ENCODE measurements at regions not wholly inside any gene's neighbourhood (a gene's known extent, or its start where the extent isn't known, plus 50 kb on each side); places are given as distances from the start of the nearest gene placed in this dataset.
A peak's percentile ranks its signal among the peaks of the same experiment; 100 is the strongest.

GRCh38 chr3:23071296-23071695 lies 131.8 kb upstream of the UBE2E2 start (continued):
- TF ChIP-seq ZNF837 (tag by site-specific recombination; IDR thresholded peaks at IDR 0.05) (no peak), ZNF645 (tag by site-specific recombination; IDR thresholded peaks at IDR 0.05) (no peak), ZNF366 (tag by site-specific recombination; conservative IDR thresholded peaks at IDR 0.05) (no peak), SALL2 (tag by site-specific recombination; IDR thresholded peaks at IDR 0.05; ENCODE audit: borderline replicate concordance) (no peak), PRDM2 (tag by site-specific recombination; IDR thresholded peaks at IDR 0.05; ENCODE audit: borderline replicate concordance) (no peak)

GRCh38 chr3:23071758-23072157 lies 131.4 kb upstream of the UBE2E2 start:
- H3K36me3 ChIP-seq (ENCODE audit: control insufficient read depth in 2 of 2, insufficient read depth in 1 of 2, low read length in 2 of 2): no peaks in the 10 kb centered on the region
- TF ChIP-seq TSHZ1 (tag by site-specific recombination; IDR thresholded peaks at IDR 0.05; ENCODE audit: borderline replicate concordance) (no peak), ZFHX2 (tag by site-specific recombination; conservative IDR thresholded peaks at IDR 0.05) (0 out of 2 replicates have a peak, but pooled peaks have one; percentile 13)
- H3K4me1 ChIP-seq (ENCODE audit: control insufficient read depth, insufficient read depth, low read length): peaks cover 6% of the 10 kb centered on the region
- no peak overlapping the region for H3K27ac ChIP-seq (ENCODE audit: extremely low read depth, low read depth, low read length)
- CTCF ChIA-PET: no interaction called here
- no peak overlapping the region for H3K4me3 ChIP-seq (ENCODE audit: low read depth, low read length)
- POLR2A ChIA-PET: no interaction called here
- H3K9me3 ChIP-seq (ENCODE audit: control insufficient read depth, insufficient read depth, low read depth, low read length): no peaks in the 10 kb centered on the region

GRCh38 chr3:23072693-23073092 lies 130.4 kb upstream of the UBE2E2 start:
- Histone ChIP-seq H3K4me1 (ENCODE audit: control insufficient read depth, insufficient read depth, low read length) (peaks cover 6% of the 10 kb centered on the region), H3K27ac (ENCODE audit: extremely low read depth, low read depth, low read length) (no peak overlapping the region), H3K4me3 (ENCODE audit: low read depth, low read length) (no peak overlapping the region), H3K9me3 (ENCODE audit: control insufficient read depth, insufficient read depth, low read depth, low read length) (no peaks in the 10 kb centered on the region), H3K36me3 (ENCODE audit: control insufficient read depth in 2 of 2, insufficient read depth in 1 of 2, low read length in 2 of 2) (no peaks in the 10 kb centered on the region)
- ChIA-PET CTCF (no interaction called here), POLR2A (no interaction called here)
- TF ChIP-seq ZNF138 (tag by site-specific recombination; IDR thresholded peaks at IDR 0.05; ENCODE audit: borderline replicate concordance) (no peak), ZBTB21 (tag by site-specific recombination; IDR thresholded peaks at IDR 0.05) (no peak), ZNF354C (tag by site-specific recombination; IDR thresholded peaks at IDR 0.05; ENCODE audit: borderline replicate concordance, low read depth) (no peak), ZSCAN5A (tag by site-specific recombination; IDR thresholded peaks at IDR 0.05) (no peak), SP7 (tag by site-specific recombination; IDR thresholded peaks at IDR 0.05) (no peak), REST (tag by site-specific recombination; IDR thresholded peaks at IDR 0.05) (no peak), ZNF658 (tag by site-specific recombination; IDR thresholded peaks at IDR 0.05) (no peak), ZNF670 (tag by site-specific recombination; IDR thresholded peaks at IDR 0.05; ENCODE audit: low read depth) (no peak)

Measured in HEK293 (cell line).